ENCODE measurements at regions not wholly inside any gene's neighbourhood (a gene's known extent, or its start where the extent isn't known, plus 50 kb on each side); places are given as distances from the start of the nearest gene placed in this dataset.

GRCh38 chr12:118524446-118524845 lies 148.1 kb downstream of the SUDS3 start:
- H3K27ac ChIP-seq (ENCODE audit: low read depth in 1 of 2, low read length in 2 of 2): no peak overlapping the region
- H3K4me1 ChIP-seq (ENCODE audit: control insufficient read depth in 1 of 2, insufficient read depth in 2 of 2, low read length in 2 of 2): no peaks in the 10 kb centered on the region
- no peaks in the 10 kb centered on the region for H4K20me1 ChIP-seq (ENCODE audit: insufficient read depth, low read length)
- DNase-seq: no peak
- no peak for TF ChIP-seq CTCF (IDR thresholded peaks at IDR 0.05)
- no peak overlapping the region for H3K4me2 ChIP-seq (replicated peaks; ENCODE audit: extremely low read depth, low read length, poor library complexity, severe bottlenecking)
- WGBS (ENCODE audit: insufficient coverage): no CpG with 5 or more reads among the region's 4 CpGs
- H3K9ac ChIP-seq (ENCODE audit: insufficient read depth, low read length, poor library complexity, severe bottlenecking): no peak overlapping the region
- H3K27me3 Mint-ChIP-seq (ENCODE audit: low read depth in 3 of 3): peaks cover 0 to 1% (median 0%) of the 10 kb centered on the region in 3 donors
- peaks cover 0 to 6% (median 2%) of the 10 kb centered on the region in 7 donors for H3K9me3 Mint-ChIP-seq
- H3K4me3 Mint-ChIP-seq: no peak overlapping the region
- intact Hi-C loops (cut with micrococcal nuclease): no loop called here
- H3K79me2 ChIP-seq (ENCODE audit: insufficient read depth, low read length): no peaks in the 10 kb centered on the region
- H3K27ac Mint-ChIP-seq: no peak overlapping the region
- H3K36me3 Mint-ChIP-seq: no peaks in the 10 kb centered on the region
- H2AFZ ChIP-seq (ENCODE audit: insufficient read depth, low read depth, low read length, poor library complexity, severe bottlenecking): no peak overlapping the region
- H3K4me3 ChIP-seq (replicated peaks in 1 of 3; ENCODE audit: low read depth in 2 of 3, low read length in 3 of 3): no peak overlapping the region
- H3K9me3 ChIP-seq (replicated peaks in 1 of 2; ENCODE audit: control insufficient read depth in 1 of 2, insufficient read depth in 1 of 2, low read length in 2 of 2): no peaks in the 10 kb centered on the region
- H3K36me3 ChIP-seq (replicated peaks in 1 of 2; ENCODE audit: control insufficient read depth in 1 of 2, insufficient read depth in 2 of 2, low read length in 2 of 2): no peaks in the 10 kb centered on the region
- H3K27me3 ChIP-seq (ENCODE audit: control insufficient read depth in 2 of 2, insufficient read depth in 2 of 2, low read length in 2 of 2): no peaks in the 10 kb centered on the region
- H3K4me1 Mint-ChIP-seq: no peaks in the 10 kb centered on the region

- Mint-ChIP-seq H3K27me3 (ENCODE audit: low read depth in 3 of 3) (peaks cover 0 to 2% (median 0%) of the 10 kb centered on the region in 3 donors), H3K36me3 (no peaks in the 10 kb centered on the region), H3K4me1 (no peaks in the 10 kb centered on the region), H3K9me3 (peaks cover 0 to 9% (median 2%) of the 10 kb centered on the region in 7 donors), H3K4me3 (no peak overlapping the region), H3K27ac (no peak overlapping the region)
- Histone ChIP-seq H3K27me3 (ENCODE audit: control insufficient read depth in 2 of 2, insufficient read depth in 2 of 2, low read length in 2 of 2) (no peaks in the 10 kb centered on the region), H3K9me3 (replicated peaks in 1 of 2; ENCODE audit: control insufficient read depth in 1 of 2, insufficient read depth in 1 of 2, low read length in 2 of 2) (no peaks in the 10 kb centered on the region), H3K9ac (ENCODE audit: insufficient read depth, low read length, poor library complexity, severe bottlenecking) (no peak overlapping the region), H2AFZ (ENCODE audit: insufficient read depth, low read depth, low read length, poor library complexity, severe bottlenecking) (no peak overlapping the region), H4K20me1 (ENCODE audit: insufficient read depth, low read length) (no peaks in the 10 kb centered on the region), H3K4me2 (replicated peaks; ENCODE audit: extremely low read depth, low read length, poor library complexity, severe bottlenecking) (no peak overlapping the region), H3K4me1 (ENCODE audit: control insufficient read depth in 1 of 2, insufficient read depth in 2 of 2, low read length in 2 of 2) (no peaks in the 10 kb centered on the region), H3K36me3 (replicated peaks in 1 of 2; ENCODE audit: control insufficient read depth in 1 of 2, insufficient read depth in 2 of 2, low read length in 2 of 2) (no peaks in the 10 kb centered on the region), H3K4me3 (replicated peaks in 1 of 3; ENCODE audit: low read depth in 2 of 3, low read length in 3 of 3) (no peak overlapping the region), H3K27ac (ENCODE audit: low read depth in 1 of 2, low read length in 2 of 2) (no peak overlapping the region), H3K79me2 (ENCODE audit: insufficient read depth, low read length) (no peaks in the 10 kb centered on the region)
- DNase-seq: no peak
- TF ChIP-seq CTCF (IDR thresholded peaks at IDR 0.05): no peak
- no CpG with 5 or more reads among the region's 2 CpGs for WGBS (ENCODE audit: insufficient coverage)
- intact Hi-C loops (cut with micrococcal nuclease): no loop called here
Observed at GRCh38 chr12:118525216-118525615, 148.9 kb downstream of the SUDS3 start.
